ENCODE measurements at regions not wholly inside any gene's neighbourhood (a gene's known extent, or its start where the extent isn't known, plus 50 kb on each side); places are given as distances from the start of the nearest gene placed in this dataset.

- TF ChIP-seq MAX (IDR thresholded peaks at IDR 0.05) (no peak), FOXA2 (IDR thresholded peaks at IDR 0.05) (no peak), RXRA (IDR thresholded peaks at IDR 0.05) (no peak), HNF4G (IDR thresholded peaks at IDR 0.05) (no peak), NR2F2 (IDR thresholded peaks at IDR 0.05) (no peak), CTCF (IDR thresholded peaks at IDR 0.05; ENCODE audit: low read depth, low read length, missing input control) (no peak), GABPA (IDR thresholded peaks at IDR 0.05 in 1 of 2, conservative IDR thresholded peaks at IDR 0.05 in 1 of 2) (no peak), HNF4A (conservative IDR thresholded peaks at IDR 0.05) (no peak), TAF1 (conservative IDR thresholded peaks at IDR 0.05) (no peak), SP1 (IDR thresholded peaks at IDR 0.05) (no peak), FOXA1 (IDR thresholded peaks at IDR 0.05) (no peak), RAD21 (IDR thresholded peaks at IDR 0.05) (no peak), YY1 (IDR thresholded peaks at IDR 0.05) (no peak), EGR1 (IDR thresholded peaks at IDR 0.05; ENCODE audit: low read depth in 2 of 2) (no peak), JUND (IDR thresholded peaks at IDR 0.05) (no peak), REST (IDR thresholded peaks at IDR 0.05) (no peak)
- TF ChIP-seq, protein P1, sequence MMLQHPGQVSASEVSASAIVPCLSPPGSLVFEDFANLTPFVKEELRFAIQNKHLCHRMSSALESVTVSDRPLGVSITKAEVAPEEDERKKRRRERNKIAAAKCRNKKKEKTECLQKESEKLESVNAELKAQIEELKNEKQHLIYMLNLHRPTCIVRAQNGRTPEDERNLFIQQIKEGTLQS (IDR thresholded peaks at IDR 0.05): no peak
- TF ChIP-seq, protein P2, sequence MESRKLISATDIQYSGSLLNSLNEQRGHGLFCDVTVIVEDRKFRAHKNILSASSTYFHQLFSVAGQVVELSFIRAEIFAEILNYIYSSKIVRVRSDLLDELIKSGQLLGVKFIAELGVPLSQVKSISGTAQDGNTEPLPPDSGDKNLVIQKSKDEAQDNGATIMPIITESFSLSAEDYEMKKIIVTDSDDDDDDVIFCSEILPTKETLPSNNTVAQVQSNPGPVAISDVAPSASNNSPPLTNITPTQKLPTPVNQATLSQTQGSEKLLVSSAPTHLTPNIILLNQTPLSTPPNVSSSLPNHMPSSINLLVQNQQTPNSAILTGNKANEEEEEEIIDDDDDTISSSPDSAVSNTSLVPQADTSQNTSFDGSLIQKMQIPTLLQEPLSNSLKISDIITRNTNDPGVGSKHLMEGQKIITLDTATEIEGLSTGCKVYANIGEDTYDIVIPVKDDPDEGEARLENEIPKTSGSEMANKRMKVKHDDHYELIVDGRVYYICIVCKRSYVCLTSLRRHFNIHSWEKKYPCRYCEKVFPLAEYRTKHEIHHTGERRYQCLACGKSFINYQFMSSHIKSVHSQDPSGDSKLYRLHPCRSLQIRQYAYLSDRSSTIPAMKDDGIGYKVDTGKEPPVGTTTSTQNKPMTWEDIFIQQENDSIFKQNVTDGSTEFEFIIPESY (IDR thresholded peaks at IDR 0.05): no peak
- Histone ChIP-seq H3K27me3 (ENCODE audit: control insufficient read depth in 4 of 4, insufficient read depth in 4 of 4, low read length in 3 of 4) (no peaks in the 10 kb centered on the region), H3K4me1 (ENCODE audit: control insufficient read depth in 4 of 4, insufficient read depth in 4 of 4, low read length in 3 of 4) (no peaks in the 10 kb centered on the region), H3K9ac (ENCODE audit: low read depth in 1 of 2, low read length in 2 of 2) (no peak overlapping the region), H3K9me3 (ENCODE audit: control insufficient read depth in 4 of 4, low read length in 3 of 4) (no peaks in the 10 kb centered on the region), H3K36me3 (ENCODE audit: control insufficient read depth in 4 of 4, insufficient read depth in 3 of 4, low read depth in 1 of 4, low read length in 3 of 4) (no peaks in the 10 kb centered on the region), H3K4me3 (ENCODE audit: low read depth in 1 of 3, low read length in 3 of 3) (no peak overlapping the region), H3K27ac (ENCODE audit: low read depth in 1 of 2, low read length in 2 of 2) (no peak overlapping the region)
- DNase-seq (ENCODE audit: low spot score): no peak
Measured at GRCh38 chr5:103923616-103924168, 361.1 kb upstream of the NUDT12 start.

All from liver (tissue), 7 donors.